ENCODE measurements at regions not wholly inside any gene's neighbourhood (a gene's known extent, or its start where the extent isn't known, plus 50 kb on each side); places are given as distances from the start of the nearest gene placed in this dataset.
"Not testable (repeated sequence)": the region's sequence is repeated elsewhere in the genome, so short reads cannot be mapped to it uniquely, and the experiment has no call there.

DNA sequence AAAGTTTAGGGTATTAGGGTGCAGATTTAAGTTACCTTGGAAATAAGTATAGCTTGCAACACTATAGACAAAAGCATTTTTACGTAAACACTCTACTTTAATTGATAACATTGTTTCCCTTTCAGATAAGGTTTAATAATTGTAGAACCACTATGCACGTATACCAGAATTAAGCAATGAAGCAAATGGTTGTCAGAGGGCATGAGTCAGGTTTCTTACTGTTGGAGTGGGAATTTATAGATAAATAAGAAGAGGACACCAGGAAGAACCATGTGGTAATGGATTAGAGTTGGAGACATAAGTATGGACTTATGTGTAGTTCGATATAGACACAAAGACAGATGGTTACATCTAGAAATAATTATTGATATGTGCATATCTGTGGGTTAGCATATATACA is 355.6 kb downstream of the ETV1 start:
- no peak for DNase-seq (ENCODE audit: low spot score)
- intact Hi-C loops (cut with DNase I), result no loop called here

DNA sequence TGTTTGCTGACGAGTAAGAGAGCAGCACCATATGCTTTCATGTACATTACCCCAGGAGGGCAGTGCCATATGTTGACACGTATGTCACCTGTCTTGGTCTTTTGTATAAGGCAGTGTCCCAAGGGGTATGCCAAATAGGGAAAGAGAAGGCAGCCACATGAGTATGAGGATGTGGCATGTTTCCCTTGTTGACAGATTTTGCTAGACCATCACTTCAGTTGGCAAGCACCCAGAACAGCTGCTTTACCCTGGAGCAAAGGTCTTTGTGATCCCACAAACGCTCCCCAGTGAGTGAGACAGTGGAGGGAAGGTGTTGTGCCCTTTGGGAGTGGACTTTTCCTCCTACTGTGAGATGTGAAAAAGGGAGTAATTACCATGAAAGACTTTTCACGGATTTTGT is 350.1 kb downstream of the ETV1 start:
- DNase-seq (ENCODE audit: low spot score), result no peak
- intact Hi-C loops (cut with DNase I), result no loop called here

- DNase-seq (ENCODE audit: low spot score), result no peak
- intact Hi-C loops (cut with DNase I), result no loop called here
Measured at GRCh38 chr7:13641714-13642113, 347.8 kb downstream of the ETV1 start.

DNA sequence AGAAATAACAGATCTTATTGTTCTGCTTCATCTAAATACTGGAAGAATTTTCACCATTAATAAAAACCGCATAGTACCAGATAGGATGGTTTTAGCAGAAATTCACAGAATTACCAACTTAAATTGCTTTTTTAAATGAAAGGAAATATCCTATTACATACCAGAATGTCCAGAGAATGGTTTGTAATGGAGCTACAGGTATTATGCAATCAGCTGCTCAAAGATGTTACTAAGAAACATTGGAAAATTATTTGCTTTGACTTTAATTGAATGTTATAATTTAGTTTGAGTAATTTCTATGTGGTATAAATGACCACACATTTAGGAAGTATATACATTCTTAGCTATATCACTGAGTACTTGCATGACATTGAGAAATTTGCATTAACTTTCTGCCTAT is 338.3 kb downstream of the ETV1 start:
- intact Hi-C loops (cut with DNase I), result no loop called here
- DNase-seq (ENCODE audit: low spot score), result no peak

DNA sequence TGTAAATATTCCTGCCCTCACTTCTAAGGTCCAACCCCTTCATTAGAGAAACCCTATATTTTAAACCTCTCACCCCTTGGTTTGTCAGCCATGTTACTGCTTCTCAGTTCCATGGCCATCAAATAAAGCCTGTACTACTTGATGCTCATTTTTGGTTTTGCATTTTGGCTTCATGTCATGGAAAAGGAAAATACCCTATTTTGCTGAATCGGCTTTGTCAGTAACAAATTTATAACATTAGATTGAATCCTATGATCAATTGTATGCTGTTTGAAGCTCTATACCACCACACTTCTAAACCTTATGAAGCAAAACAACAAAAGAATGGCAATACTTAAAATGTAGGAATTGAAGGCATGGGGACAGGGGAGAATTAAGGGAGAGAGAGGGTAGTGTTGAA is 333.1 kb downstream of the ETV1 start:
- intact Hi-C loops (cut with DNase I), result no loop called here
- DNase-seq (ENCODE audit: low spot score), result no peak

DNA sequence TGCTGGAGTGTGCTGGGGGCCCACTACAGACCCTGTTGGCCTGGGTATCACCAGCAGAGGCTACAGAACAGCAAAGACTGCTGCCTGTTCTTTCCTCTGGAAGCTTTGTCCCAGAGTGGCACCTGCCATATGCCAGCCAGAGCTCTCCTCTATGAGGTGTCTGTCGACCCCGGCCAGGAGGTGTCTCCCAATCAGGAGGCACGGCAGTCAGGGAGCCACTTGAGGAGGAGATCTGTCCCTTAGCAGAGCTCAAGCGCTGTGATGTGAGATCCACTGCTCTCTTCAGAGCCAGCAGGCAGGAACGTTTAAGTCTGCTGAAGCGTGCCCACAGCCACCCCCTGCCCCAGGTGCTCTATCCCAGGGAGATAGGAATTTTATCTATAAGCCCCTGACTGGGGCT is 316.2 kb downstream of the ETV1 start:
- no peak for DNase-seq (ENCODE audit: low spot score)
- intact Hi-C loops (cut with DNase I), result no loop called here

- intact Hi-C loops (cut with DNase I), result no loop called here
- DNase-seq (ENCODE audit: low spot score), result no peak
Measured at GRCh38 chr7:13682626-13683025, 306.8 kb downstream of the ETV1 start.

GRCh38 chr7:13687500-13687899 is 302.0 kb downstream of the ETV1 start:
- intact Hi-C loops (cut with DNase I), result no loop called here
- no peak for DNase-seq (ENCODE audit: low spot score)

GRCh38 chr7:13692548-13692947 is 296.9 kb downstream of the ETV1 start:
- intact Hi-C loops (cut with DNase I), result no loop called here
- DNase-seq (ENCODE audit: low spot score), result no peak

- DNase-seq (ENCODE audit: low spot score), result no peak
- intact Hi-C loops (cut with DNase I), result no loop called here
Measured at GRCh38 chr7:13702251-13702650, 287.2 kb downstream of the ETV1 start.

- intact Hi-C loops (cut with DNase I), result no loop called here
- DNase-seq (ENCODE audit: low spot score), result no peak
Measured at GRCh38 chr7:13708670-13709069, 280.8 kb downstream of the ETV1 start.

GRCh38 chr7:13713092-13713491 is 276.4 kb downstream of the ETV1 start:
- no peak for DNase-seq (ENCODE audit: low spot score)
- intact Hi-C loops (cut with DNase I), result no loop called here

DNA sequence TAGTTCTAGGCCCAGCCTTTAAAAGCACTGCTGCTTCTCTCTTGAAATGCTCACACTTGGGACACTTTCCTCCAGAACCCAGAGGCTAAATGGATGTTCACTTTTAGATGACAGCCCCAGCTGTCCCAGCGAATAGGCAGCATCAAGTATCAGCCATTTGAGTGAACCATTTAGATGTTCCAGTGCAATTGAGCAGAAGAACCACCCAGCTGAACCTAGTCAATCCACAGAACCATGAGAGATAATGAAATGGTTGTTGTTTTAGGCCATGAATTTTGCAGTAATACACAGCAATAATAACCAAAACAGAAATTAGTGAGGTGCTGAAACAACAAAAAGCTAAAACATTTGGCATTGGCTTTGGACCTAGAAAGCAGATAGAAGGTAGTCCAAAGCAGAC is 273.9 kb downstream of the ETV1 start:
- no peak for DNase-seq (ENCODE audit: low spot score)
- intact Hi-C loops (cut with DNase I), result no loop called here

GRCh38 chr7:13717031-13717430 is 272.4 kb downstream of the ETV1 start:
- intact Hi-C loops (cut with DNase I), result no loop called here

GRCh38 chr7:13724191-13724976 is 265.1 kb downstream of the ETV1 start:
- intact Hi-C loops (cut with DNase I), result no loop called here
- no peak for DNase-seq (ENCODE audit: low spot score)

More at GRCh38 chr7:13717031-13717430, 272.4 kb downstream of the ETV1 start:
- DNase-seq (ENCODE audit: low spot score), result no peak

DNA sequence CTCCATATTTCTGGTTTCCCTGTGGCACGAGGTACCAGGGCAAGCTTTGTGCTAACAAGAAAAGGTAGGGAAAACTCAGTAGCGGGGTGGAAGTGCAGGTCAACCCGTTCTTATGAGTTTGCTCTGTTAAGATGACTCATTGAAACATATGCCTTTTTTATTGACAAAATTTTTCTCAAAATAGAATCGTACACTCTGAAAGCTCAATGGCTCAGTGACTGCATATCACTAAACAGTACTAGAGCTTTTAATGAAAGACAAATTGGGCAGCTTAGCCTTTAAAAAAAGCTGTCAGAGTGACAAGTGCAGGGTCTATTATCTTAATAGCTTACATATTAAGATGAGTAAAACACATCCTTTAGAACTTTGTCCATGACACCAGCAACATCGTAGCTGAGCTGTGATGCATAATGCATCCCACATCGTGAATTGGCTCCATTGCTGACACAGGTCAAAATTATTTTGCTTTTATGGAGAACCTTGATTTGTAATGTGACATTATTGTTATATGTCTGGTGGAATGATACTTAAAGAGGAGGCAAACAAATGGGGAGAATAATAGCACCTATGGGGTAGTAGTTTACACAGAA is 264.4 kb downstream of the ETV1 start:
- no peak for DNase-seq (ENCODE audit: low spot score)
- intact Hi-C loops (cut with DNase I), result no loop called here

DNA sequence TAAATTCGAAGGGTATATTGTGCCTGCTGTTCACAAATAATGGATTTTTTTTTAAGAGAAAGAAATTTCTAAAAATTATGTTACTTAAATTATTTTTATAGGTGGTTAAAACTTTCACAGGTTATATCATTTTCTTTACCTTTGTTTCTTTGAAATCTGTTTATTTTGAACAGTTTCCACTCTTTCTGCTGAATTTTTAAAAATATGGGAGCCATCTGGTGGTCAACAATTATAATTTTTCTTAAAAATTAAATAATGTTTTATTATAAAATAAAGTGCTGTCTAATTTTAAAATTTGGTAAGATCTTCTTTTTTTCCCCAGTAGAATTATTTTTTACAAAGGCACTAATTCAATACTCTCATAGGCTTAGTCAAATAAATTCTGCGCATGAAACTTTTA is 263.9 kb downstream of the ETV1 start:
- intact Hi-C loops (cut with DNase I), result no loop called here

GRCh38 chr7:13727279-13727678 is 262.2 kb downstream of the ETV1 start:
- intact Hi-C loops (cut with DNase I), result no loop called here
- no peak for DNase-seq (ENCODE audit: low spot score)

More for the DNA sequence above, 263.9 kb downstream of the ETV1 start:
- no peak for DNase-seq (ENCODE audit: low spot score)

DNA sequence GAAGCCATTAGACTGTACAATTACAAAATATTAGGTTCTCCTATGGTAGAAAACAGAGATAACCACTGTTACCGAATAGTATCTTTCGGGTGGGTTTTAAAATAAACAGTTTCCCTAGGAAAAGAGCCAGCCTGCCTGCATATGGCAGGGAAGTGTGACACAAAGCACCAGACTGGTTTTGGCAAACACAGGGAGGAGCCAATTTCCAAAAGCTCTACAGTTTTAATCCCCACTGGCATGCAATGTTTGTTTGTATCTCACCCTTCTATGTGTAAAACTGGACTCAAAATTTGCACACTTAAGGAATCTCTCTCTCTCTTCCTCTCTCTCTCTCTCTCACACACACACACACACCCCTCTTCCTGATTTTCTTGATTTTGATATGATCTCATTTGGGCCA is 261.7 kb downstream of the ETV1 start:
- no peak for DNase-seq (ENCODE audit: low spot score)
- intact Hi-C loops (cut with DNase I), result no loop called here

- DNase-seq (ENCODE audit: low spot score); intact Hi-C loops (cut with DNase I): not testable (repeated sequence)
Measured at GRCh38 chr7:13728430-13728829, 261.0 kb downstream of the ETV1 start.

DNA sequence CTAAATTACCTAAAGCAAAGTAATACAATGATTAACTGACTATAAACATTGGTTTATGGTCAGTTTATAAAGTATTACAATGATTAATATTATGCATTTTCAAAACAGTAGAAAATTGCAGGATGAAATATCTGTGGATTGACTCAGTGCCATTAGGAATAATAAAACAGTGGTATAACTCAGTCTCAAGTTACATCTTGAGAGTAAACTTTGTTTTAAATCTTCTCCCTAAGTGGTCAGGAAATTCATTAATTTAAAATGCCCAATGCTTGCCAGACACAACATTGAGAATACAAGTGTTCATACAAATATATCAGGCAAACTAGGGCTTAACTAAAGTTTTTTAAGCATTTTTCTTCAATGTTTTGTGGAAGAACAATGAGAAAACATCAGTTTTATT is 257.8 kb downstream of the ETV1 start:
- DNase-seq (ENCODE audit: low spot score), result no peak
- intact Hi-C loops (cut with DNase I), result no loop called here

- no peak for DNase-seq (ENCODE audit: low spot score)
- intact Hi-C loops (cut with DNase I), result no loop called here
Measured at GRCh38 chr7:13737563-13737962, 251.9 kb downstream of the ETV1 start.

All from cardiac septum (tissue), 1 donor.